HG03097 (cell line): ENCODE measurements at regions not wholly inside any gene's neighbourhood (a gene's known extent, or its start where the extent isn't known, plus 50 kb on each side); places are given as distances from the start of the nearest gene placed in this dataset.

ENCODE experiments used
- ATAC-seq: cut with Tn5 transposase; IDR thresholded peaks from one replicate; pipeline ENCODE4 v1.9.1; 2021; ENCODE audit not compliant: unreplicated experiment, low FRiP score

DNA sequence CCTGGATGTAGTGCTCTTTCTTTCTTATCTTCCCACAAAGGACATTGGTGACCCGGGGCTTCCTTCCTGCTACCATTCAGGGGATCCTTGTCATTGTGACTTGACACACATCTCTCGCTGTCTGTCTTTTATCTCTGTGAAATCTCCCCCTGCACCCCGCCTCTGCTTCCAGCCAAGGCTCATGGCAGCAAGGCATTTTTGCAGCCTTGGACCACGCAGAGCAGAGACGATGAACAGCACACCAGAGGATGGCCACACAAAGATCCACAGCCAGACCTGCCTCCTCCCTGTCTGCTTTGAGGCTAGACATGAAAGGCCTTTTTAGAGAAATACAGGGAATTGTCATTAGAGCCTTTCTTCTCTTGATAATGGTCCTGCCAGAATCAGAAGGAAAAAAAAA is 549.1 kb downstream of the CDK5RAP2 start:
- ATAC-seq: no peak

DNA sequence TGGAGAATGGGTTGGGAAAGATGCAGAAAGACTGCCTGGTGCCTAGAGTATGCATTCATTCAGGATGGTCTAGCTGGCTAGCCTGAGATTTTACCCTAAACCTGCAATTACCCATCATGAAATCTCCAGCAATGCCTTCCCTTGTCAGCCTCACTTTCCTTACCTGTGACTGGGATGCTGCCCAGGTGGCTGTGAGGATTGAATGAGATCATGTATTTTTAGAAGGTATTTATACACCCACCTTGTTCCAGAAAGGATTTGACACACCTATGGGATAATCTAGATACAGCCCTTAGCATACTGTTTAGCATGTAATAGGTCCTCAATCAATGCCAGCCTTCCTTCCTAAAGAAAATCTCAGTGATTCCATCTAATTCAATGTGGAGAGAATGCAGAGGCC is 561.4 kb downstream of the CDK5RAP2 start:
- no peak for ATAC-seq

DNA sequence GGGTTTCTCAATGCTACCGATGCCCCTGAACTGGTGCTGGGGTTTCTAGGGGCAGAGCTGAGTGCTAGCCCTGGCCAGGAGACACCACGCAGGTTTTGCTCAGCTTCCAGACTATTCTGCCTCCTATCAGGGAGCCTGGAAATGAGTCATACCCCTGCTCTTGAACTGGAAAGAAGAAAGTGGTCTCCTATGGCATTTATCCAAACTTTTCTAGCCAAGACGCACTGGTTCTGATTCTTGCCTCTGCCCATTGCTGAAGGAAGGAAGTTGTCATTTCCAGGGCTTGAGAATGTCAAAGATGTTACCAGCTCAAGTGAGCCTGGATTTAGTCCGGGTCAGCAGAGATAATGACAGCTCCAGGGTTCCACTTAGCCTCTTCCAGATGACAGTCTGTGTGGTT is 561.9 kb downstream of the CDK5RAP2 start:
- ATAC-seq: no peak

DNA sequence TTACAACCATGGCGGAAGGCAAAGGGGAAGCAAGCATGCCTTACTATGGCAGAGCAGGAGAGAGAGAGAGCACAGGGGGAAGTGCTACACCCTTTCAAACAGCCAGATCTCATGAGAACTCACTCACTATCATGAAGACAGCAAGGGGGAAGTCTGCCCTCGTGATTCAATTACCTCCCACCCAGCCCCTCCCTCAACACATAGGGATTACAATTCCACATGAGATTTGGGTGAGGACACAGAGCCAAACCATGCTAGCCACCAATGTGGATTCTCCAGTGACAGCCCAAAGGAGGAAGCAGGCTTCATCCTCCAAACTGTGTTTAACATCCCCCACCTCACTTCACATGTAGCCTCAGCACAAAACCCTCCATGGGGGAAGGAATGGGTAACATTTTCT is 563.7 kb downstream of the CDK5RAP2 start:
- no peak for ATAC-seq

DNA sequence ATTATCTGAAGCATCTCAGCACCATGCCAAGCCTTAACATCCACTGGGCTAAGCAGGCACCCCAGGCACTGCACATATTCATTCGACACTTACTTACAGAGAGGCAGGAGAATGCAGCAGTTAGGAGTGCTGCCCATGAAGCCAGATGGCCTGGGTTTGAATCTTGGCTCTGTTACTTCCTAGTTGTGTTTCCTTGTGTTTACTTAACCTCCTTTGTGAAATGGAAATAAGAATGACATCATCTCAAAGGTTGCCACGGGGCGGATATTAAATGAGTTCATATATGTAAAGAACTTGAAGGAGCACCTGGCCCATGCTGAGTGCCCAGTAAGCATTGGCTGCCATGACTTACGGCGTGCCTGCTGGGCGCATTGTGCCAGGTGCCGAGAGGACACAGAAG is 565.2 kb downstream of the CDK5RAP2 start:
- ATAC-seq: no peak

DNA sequence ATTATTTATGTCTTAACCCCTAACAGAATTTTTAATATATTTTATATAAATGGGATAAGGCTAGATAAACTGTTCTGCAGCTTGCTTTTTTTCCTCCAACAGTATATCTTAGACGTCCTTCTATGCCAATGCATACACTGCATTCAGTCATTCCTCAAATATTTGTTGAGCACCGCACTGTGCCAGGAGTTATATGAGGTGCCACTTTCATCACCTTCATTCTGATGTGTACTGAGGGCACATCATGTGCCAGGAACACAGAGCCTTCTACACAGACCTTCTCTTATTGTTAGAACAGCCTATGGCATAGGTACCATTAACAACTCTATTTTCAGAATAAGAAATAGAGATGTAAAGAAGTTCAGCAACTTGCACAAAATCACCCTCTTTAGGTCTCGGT is 570.1 kb downstream of the CDK5RAP2 start:
- no peak for ATAC-seq

DNA sequence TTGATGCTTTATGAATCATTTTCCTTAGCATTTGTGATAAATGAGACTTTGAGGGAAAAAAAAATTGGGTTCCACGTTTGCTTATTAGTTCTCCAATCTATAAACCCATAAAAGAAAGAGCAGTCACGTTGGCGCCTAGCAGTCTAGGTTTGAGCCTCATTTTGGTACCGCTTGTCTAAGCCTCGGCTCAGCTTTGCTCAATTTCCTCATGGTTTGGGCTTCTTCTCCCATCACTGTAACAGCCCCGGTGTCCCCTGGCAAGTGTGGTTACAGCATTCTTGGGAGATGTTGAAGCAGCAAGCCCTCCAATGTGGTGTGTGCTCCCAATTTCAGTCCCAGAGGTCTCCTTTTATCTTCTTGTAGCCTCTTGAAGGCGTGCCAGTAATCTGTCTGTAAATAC is 578.4 kb downstream of the CDK5RAP2 start:
- ATAC-seq: no peak

DNA sequence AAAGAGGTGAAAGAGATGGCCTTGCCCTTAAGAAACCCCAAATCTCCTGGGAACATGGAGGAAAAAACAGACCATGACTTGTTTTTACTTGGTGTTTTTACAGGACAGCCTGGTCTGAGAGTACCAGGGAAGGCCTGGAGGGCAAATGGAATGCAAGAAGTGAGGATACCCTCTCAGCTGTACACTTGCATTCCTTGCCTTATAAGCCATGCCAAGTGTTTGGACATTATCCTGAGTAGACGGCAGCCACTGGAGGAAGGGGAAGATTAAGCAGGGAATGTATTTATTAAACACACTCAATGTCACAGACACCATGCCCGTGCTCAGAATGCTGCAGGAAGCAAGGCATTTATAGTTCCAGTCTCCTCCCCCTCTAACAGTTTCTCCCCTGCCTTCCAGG is 581.4 kb downstream of the CDK5RAP2 start:
- ATAC-seq: no peak

DNA sequence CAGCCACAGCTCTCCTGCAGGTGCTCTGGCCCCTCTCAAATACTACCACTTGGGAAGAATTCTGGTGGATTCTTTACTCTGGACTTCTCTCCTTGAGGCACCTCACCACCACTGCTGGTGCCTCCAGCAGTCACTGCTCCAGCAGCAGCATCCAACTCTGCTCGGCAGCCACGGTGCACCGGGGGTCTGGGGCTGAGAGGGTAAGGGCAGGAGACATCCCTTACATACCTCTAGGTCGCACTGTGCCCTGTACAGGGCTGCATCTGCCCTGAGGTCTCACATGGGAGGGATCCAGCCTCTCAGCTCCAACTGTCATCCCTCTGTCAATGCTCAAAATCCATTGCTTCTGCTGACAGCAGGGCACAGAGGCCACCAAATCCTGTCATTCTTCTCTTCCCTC is 588.2 kb downstream of the CDK5RAP2 start:
- no peak for ATAC-seq

DNA sequence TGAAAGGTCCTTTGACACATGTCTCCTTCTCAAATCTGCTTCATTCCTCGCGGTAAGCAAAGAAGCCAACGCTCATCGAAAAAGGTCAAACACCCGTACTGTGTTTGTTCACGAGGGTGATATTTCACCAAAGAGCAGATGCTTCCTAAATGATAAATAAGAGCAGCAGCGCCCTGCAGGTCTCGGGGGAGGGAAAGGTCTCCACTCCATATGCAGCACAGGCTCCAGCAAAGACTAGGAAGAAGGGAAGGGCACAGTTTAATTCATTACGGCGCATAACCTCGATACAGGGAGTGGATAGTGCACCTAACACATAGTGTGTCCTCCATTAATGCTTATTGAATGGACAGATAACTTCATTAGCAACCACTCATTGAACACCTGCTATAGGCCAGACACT is 593.3 kb downstream of the CDK5RAP2 start:
- ATAC-seq: no peak

DNA sequence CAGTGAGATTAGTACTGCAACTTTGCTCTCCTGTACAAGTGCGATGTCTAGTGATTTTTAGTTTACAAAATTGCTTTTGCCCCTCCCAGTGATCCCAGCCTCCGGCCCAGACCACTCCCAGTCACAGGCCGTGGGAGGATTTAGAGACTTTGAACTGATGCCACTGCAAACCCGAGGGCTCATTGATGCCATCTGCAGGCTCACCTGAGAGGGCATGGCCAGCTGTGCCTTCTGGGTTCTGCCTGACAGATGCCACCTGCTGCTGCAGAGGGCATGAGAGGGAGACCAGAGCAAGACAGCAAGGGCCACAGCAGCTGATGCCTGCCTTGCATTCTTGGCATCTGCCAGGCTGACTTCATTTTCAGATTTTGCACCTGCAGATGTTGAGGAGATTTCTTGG is 593.8 kb downstream of the CDK5RAP2 start:
- ATAC-seq: no peak

DNA sequence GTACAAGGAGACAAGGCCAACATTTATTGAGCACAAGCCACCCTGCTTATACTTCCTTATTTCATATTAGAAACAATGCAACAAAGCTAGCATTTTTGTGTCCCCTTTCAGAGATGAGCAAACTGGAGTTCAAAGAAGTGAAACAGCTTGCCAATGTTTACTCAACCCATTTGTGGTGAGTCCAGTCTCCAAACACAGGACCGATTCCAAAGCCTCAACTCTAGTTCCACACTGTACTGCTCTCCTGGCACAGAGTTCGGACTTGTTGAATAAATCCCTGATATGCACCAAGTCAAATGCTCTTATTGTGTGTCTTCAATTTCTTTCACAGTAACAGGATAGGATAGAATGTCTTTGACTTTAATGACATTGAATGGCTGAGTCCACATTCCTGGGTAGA is 604.8 kb upstream of the BRINP1 start:
- ATAC-seq: no peak

DNA sequence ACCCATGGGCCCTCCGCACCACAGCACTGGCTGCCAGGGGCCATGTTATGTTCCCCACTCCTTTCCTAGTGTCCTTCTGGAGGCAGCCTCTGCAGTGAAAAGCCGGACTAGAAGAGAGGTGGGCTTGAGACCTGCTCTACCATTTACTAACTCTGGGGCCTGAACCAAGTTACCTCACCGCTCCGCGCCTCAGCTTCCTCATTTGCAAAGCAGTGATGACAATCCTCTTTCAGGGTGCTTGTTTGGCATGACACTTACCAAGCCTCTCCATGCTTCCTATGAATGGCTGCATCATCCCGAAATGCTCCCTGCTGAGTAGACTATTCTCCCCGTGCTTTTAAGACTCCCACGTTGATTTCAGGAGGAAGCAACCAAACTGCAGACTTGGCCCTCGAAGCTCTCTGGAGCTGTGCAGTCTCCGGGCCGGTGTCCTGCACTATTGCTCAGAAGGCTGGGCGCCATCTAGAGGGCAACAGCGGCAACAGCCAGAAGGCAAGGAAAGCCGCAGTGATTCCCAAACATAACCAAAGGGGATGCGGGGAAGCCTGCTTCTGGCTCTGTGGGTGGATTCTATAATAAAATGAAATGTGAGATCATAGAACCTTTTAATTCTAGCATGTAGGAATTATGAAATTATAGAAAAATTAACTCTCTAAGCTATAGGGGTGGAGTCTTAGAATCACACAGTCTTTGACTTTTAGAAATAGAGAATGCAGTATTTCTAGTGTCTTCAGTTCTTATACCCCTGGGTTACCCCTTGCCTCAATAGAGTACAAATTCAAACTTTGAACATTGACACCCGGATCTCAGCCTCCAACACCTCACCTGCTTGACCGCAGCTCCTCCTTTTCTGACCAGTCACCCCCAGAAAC is 599.8 kb upstream of the BRINP1 start:
- peak; percentile 70 for ATAC-seq

DNA sequence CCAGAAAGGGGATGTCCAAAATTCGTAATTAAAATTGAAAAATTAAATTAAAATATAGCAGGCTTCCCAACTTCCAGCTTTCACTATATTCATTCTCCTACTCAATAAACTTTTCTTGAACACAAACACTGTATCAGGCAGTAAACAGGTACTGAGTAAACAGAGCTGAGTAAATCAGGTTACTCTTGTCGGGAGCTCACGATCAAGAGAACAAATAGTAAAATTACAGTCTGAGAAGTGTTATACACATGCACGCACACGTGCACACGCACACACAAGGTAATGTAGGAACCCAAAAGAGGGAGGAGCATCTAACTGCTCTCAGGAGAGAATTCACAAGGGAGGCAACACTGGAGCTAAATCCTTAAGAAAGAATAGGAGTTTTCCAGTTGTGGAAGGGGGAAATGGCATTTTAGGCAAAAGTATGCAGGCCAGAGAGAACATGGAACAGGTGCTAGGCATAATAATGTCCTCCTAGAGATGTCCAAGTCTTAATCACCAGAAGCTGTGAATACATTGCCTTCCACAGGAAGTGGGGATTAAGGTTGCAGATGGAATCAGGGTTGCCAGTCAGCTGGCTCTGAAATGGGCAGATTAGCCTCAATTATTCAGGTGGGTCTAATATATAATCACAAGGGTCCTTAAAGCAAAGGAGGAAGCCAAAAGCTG is 598.8 kb upstream of the BRINP1 start:
- ATAC-seq: no peak

DNA sequence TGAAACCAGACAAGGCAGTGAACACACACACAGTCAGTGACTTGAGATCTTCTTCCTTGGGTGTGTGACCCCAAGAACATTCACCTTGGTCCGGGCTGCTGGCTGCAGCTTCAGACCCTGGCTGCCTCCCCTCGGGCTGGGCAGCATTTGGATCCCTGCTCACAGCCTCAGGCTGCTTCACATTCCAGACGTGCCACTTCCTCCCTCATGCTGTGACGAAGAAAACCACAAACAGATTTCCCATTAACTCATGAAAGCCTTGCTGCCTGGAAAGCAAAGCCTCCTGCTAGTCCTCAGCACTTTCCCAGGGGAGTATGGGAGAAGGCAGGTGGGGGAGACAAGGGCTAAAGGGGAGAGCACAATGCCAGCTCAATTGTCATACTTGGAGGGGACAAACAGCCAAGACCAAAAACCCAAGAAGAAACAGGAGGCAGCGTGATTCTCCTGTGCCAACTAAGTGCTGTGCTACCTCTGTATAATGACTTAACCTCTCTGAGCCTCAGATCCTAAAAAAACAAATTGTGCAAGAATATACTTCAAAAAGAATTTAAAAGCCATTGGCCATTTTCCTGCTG is 594.6 kb upstream of the BRINP1 start:
- ATAC-seq: no peak

DNA sequence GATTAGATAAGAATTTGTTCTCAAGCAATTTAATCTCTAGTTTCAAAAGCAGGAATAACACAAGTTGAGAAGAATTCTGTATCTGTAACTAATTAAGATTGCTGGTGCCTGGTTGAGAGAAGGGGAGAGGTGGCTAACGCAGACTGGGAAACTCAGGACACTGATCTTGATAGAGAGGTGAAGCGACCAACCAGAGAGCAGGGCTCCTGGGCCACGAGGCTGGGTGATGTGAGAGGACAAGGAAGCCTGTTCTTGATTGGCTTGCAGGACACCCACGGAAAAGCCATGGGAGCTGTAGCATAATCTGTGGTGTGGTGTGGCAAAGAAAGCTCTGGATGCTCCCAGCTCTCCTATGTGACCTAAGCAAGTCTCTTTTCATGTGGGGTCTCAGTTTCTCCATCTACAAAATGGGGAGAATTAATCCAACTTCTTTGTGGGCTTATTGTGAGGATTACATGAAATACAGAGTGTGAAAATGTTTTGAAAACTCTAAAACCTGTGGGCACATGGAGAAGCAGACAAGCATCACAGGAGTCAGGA is 594.1 kb upstream of the BRINP1 start:
- ATAC-seq: no peak

DNA sequence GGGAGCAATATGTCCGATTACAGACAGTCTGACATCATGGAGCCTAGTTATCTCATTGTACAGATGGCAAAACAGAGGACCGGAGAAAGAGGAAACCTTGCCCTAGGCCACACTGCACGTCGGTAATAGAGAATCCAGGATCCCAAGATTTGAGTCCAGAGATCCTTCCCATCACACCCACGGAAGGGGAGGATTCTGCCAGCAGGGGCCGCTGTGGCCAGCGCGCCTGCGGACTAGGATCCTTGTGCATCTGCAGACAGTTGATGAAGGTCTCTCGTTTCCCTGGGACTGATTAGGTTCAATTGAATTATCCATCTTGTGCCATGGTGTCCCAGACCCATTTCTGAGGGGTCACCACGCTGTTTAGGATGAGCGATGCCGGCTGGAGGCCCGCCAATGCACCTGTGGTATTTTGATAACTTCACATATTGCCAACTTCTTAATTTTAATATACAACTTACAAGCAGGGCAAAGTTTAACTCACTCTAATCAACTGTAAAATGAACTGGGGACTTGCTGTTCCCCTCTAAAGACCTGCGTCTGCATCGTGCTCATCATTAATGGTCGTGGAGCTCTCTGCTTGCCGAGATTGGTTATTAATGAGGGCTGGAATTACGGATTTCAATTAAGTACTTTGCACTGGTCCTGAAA is 592.7 kb upstream of the BRINP1 start:
- no peak for ATAC-seq

DNA sequence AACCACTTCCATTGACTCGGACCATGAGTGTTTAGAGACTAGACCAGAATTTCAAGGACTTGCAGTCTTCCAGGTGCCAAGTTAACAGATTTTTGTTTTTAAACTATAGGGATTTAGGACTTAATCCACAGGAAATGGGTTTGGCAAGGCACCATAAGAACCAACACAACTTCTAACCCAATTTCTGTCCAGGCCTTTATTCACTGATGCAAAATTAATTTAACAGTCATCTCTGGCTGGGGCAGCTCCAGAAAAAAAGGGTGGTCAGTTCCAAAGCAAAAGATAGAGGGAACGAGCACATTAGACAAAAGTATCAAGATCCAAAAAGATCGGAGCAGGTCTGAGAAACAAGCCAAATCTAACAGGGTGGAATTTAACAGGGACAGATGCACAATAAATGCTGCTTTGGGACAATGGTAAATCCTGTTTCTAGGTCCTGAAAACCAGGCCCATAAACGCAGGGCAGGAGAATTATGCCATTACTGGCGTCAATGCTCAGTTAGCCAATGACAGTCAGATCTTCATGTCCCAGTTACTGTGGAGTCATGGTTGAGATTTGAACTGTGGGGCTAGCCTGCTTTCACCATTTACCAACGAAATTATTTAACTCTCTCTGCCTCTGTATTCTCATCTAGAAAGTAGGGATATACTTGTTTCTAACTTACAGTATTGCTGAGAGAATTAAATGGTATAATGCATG is 590.8 kb upstream of the BRINP1 start:
- no peak for ATAC-seq

DNA sequence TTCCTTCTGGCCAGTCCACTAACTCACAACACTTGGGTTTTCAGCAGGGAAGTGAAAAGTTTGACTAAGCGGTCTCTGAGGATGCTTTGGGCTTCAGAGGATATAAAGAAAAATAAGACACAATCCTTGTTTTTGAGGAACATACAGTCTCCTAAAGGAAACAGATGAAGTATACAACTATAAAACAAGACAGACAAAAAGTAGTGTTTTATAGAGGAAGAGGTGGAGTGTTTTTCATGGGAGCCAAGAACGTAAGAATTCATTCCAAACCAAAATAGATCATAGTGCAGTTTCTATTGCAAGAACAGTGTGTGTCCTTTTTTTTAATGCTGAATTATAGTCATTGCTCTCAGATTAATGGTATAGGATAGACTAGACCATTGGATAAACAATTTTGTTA is 586.9 kb upstream of the BRINP1 start:
- ATAC-seq: no peak

DNA sequence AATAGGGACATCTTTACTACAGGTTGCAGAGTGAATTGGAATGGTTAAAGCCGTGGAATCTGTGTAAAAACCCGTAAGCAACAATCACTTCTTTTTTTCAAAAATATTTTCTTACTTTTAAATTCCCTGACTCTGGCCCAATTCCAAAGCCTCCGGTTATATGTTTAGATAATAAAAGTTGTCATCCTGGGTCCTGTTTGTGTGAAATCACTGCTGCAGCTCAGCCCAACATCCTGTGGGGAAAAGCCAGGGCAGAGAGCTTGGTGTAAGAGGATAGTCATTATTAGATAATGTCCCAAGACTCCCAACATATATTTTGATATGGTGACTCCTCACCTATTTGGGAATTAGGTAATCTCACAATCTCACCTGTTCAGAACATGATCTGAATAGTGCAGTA is 586.0 kb upstream of the BRINP1 start:
- no peak for ATAC-seq

DNA sequence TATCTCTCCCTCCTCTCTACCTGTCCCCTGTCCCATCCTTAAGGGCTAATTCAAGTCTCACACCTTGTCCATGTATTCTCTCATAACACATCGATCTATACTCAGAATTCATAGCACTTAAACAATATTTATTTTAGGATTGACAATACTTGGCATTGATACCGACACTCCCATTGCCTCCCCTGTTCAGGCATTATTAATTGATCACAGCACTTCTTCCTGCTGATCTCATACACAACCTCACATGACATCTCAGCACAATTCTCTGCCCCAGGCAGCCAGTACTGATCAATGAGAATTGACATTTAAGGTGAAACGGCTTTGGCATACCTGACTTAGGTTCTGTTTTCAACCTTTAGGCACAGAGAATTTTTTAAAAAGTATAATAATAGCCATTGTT is 582.4 kb upstream of the BRINP1 start:
- no peak for ATAC-seq
